H1 (cell line): ENCODE measurements at regions not wholly inside any gene's neighbourhood (a gene's known extent, or its start where the extent isn't known, plus 50 kb on each side); places are given as distances from the start of the nearest gene placed in this dataset.

Source experiments
- CHD7 ChIP-seq: fragments of 300-600 bp; sonication (generic); IDR thresholded peaks from 2 replicates; pipeline ENCODE4 v1.7.1; 2012; ENCODE audit warnings: low read length, moderate library complexity, mild to moderate bottlenecking, inconsistent platforms; ENCODE audit not compliant: insufficient replicate concordance
- CTCF ChIP-seq, 3 experiments: IDR thresholded peaks; 1 replicate in 2 of 3; 2 replicates in 1 of 3; pipeline versions ENCODE4 v1.5.1 to v1.6.1; 2011; ENCODE audit warnings: low read length in 3 of 3, mild to moderate bottlenecking in 3 of 3, inconsistent platforms in 2 of 3, low read depth in 1 of 3, moderate library complexity in 1 of 3; ENCODE audit not compliant: insufficient read depth in 1 of 3; ENCODE audit errors: control extremely low read depth in 1 of 3
- MAX ChIP-seq: IDR thresholded peaks from 2 replicates; pipeline ENCODE4 v1.6.1; 2012; ENCODE audit warnings: inconsistent platforms
- PHF8 ChIP-seq: fragments of 200-600 bp; sonication (generic); conservative IDR thresholded peaks from 2 replicates; pipeline ENCODE4 v1.7.1; 2012; ENCODE audit warnings: low read depth, mild to moderate bottlenecking, inconsistent platforms, low read length, moderate library complexity
- SP2 ChIP-seq: IDR thresholded peaks from 2 replicates; pipeline ENCODE4 v1.6.1; 2012; ENCODE audit warnings: mild to moderate bottlenecking, low read length, inconsistent platforms
- TCF12 ChIP-seq: IDR thresholded peaks from 2 replicates; pipeline ENCODE4 v1.6.1; 2011; ENCODE audit warnings: low read depth, mild to moderate bottlenecking, low read length

- TF ChIP-seq PHF8 (no peak), TCF12 (no peak), SP2 (no peak), CHD7 (no peak), MAX (no peak), CTCF (IDR thresholded peaks at IDR 0.05; ENCODE audit: control extremely low read depth in 1 of 3, insufficient read depth in 1 of 3, low read depth in 1 of 3, low read length in 3 of 3) (no peak)
Observed at GRCh38 chr7:96772139-96772694, 62.6 kb upstream of the SEM1 start (continued).
